IMR-90 (cell line): ENCODE measurements at regions not wholly inside any gene's neighbourhood (a gene's known extent, or its start where the extent isn't known, plus 50 kb on each side); places are given as distances from the start of the nearest gene placed in this dataset.

ENCODE experiments used
- ATAC-seq: fragments of 200-7000 bp; cut with Tn5 transposase; 2 replicates; pipeline ENCODE4 v1.9.1; 2020; ENCODE audit warnings: low read depth, mild to moderate bottlenecking, moderate library complexity
- BruUV-seq: library from RNA; stranded (reverse); fragments of 400-500 nt; replicated peaks from 2 replicates; lab custom pipeline; 2021; lab: Mats Ljungman, UMichigan
- CTCF ChIA-PET: fragments of 300-600 bp; formaldehyde crosslinking; extraction: SDS; loops from one replicate; lab custom pipeline; 2021; ENCODE audit warnings: antibody characterized with exemption; lab: Yijun Ruan, JAX
- POLR2A ChIA-PET: fragments of 300-600 bp; sonication (Branson Sonifier 250); formaldehyde crosslinking; loops from one replicate; lab custom pipeline; 2022; ENCODE audit warnings: antibody characterized with exemption; ENCODE audit not compliant: unreplicated experiment; lab: Charles Lee
- DNase-seq: peaks from one replicate; pipeline ENCODE4 v3.0.0; 2013
- H2AFZ ChIP-seq: replicated peaks from 2 replicates; pipeline ENCODE3; 2013; ENCODE audit warnings: low read length, mild to moderate bottlenecking; ENCODE audit not compliant: poor library complexity
- H2AK5ac ChIP-seq: 2 replicates; pipeline ENCODE4 v1.6.1; 2013; ENCODE audit warnings: low read depth, low read length, inconsistent platforms
- H2AK9ac ChIP-seq: replicated peaks from 2 replicates; pipeline ENCODE3; 2013; ENCODE audit warnings: mild to moderate bottlenecking, low read depth, low read length, moderate library complexity; ENCODE audit not compliant: poor library complexity
- H2BK120ac ChIP-seq: 2 replicates; pipeline ENCODE4 v1.6.1; 2013; ENCODE audit warnings: low read depth, low read length, inconsistent platforms
- H2BK15ac ChIP-seq: 3 replicates; pipeline ENCODE4 v1.6.1; 2013; ENCODE audit warnings: low read depth, low read length, inconsistent platforms
- H2BK20ac ChIP-seq: 2 replicates; pipeline ENCODE4 v1.6.1; 2013; ENCODE audit warnings: low read depth, mild to moderate bottlenecking, inconsistent platforms, low read length, moderate library complexity
- H2BK5ac ChIP-seq: 2 replicates; pipeline ENCODE4 v1.6.1; 2013; ENCODE audit warnings: mild to moderate bottlenecking, low read depth, low read length, inconsistent platforms; ENCODE audit not compliant: poor library complexity, severe bottlenecking
- H3K14ac ChIP-seq: replicated peaks from 2 replicates; pipeline ENCODE4 v1.6.1; 2013; ENCODE audit warnings: low read depth, low read length, inconsistent platforms
- H3K18ac ChIP-seq: 2 replicates; pipeline ENCODE4 v1.6.1; 2013; ENCODE audit warnings: low read depth, low read length, control low read depth
- H3K23ac ChIP-seq: 2 replicates; pipeline ENCODE4 v1.6.1; 2013; ENCODE audit warnings: low read depth, low read length, inconsistent platforms
- H3K27ac ChIP-seq: 2 replicates; pipeline ENCODE4 v1.5.1; 2013; ENCODE audit warnings: mild to moderate bottlenecking, control low read depth, low read length; ENCODE audit not compliant: insufficient read depth
- H3K27me3 ChIP-seq: 2 replicates; pipeline ENCODE4 v1.6.1; 2013; ENCODE audit warnings: low read length; ENCODE audit not compliant: control insufficient read depth, insufficient read depth
- H3K36me3 ChIP-seq: 2 replicates; pipeline ENCODE4 v1.6.1; 2013; ENCODE audit warnings: low read length, mixed read lengths; ENCODE audit not compliant: control insufficient read depth, insufficient read depth
- H3K4ac ChIP-seq: 2 replicates; pipeline ENCODE4 v1.6.1; 2013; ENCODE audit warnings: low read depth, low read length, inconsistent platforms
- H3K4me1 ChIP-seq: 2 replicates; pipeline ENCODE4 v1.6.1; 2013; ENCODE audit warnings: low read length, mixed read lengths; ENCODE audit not compliant: control insufficient read depth, insufficient read depth
- H3K4me2 ChIP-seq: 2 replicates; pipeline ENCODE4 v1.6.1; 2013; ENCODE audit warnings: low read depth, mild to moderate bottlenecking, control low read depth, low read length, moderate library complexity
- H3K4me3 ChIP-seq: 2 replicates; pipeline ENCODE4 v1.5.1; 2013; ENCODE audit warnings: low read depth, mild to moderate bottlenecking, control low read depth, low read length, moderate library complexity; ENCODE audit not compliant: insufficient read depth
- H3K56ac ChIP-seq: 2 replicates; pipeline ENCODE4 v1.6.1; 2013; ENCODE audit warnings: low read length, inconsistent platforms; ENCODE audit not compliant: insufficient read depth; ENCODE audit errors: extremely low read depth
- H3K79me1 ChIP-seq, 2 experiments: 2 replicates each; pipeline ENCODE4 v1.6.1; 2013; ENCODE audit warnings: low read length in 2 of 2, inconsistent platforms in 1 of 2, low read depth in 1 of 2
- H3K9ac ChIP-seq: 2 replicates; pipeline ENCODE4 v1.6.1; 2013; ENCODE audit warnings: low read depth, low read length, control low read depth
- H3K9me1 ChIP-seq: 2 replicates; pipeline ENCODE4 v1.6.1; 2013; ENCODE audit warnings: low read length, inconsistent platforms; ENCODE audit not compliant: insufficient read depth
- H3K9me3 ChIP-seq: 2 replicates; pipeline ENCODE4 v1.6.1; 2013; ENCODE audit warnings: low read length; ENCODE audit not compliant: control insufficient read depth, insufficient read depth
- H4K20me1 ChIP-seq: 2 replicates; pipeline ENCODE4 v1.6.1; 2013; ENCODE audit warnings: low read length, inconsistent platforms; ENCODE audit not compliant: insufficient read depth
- H4K5ac ChIP-seq: 2 replicates; pipeline ENCODE4 v1.6.1; 2013; ENCODE audit warnings: mild to moderate bottlenecking, low read depth, low read length, control low read depth
- H4K8ac ChIP-seq, 2 experiments: 2 replicates each; pipeline ENCODE4 v1.6.1; 2013; ENCODE audit warnings: low read depth in 2 of 2, low read length in 2 of 2, control low read depth in 1 of 2, inconsistent platforms in 1 of 2
- H4K91ac ChIP-seq: 2 replicates; pipeline ENCODE4 v1.6.1; 2013; ENCODE audit warnings: low read depth, low read length, inconsistent platforms; ENCODE audit not compliant: insufficient read depth
- BHLHE40 ChIP-seq: fragments of 150-350 bp; IDR thresholded peaks from 2 replicates; pipeline ENCODE4 v1.6.1; 2016; ENCODE audit warnings: mild to moderate bottlenecking, low read depth, low read length
- CEBPB ChIP-seq: IDR thresholded peaks from 2 replicates; pipeline ENCODE4 v1.6.1; 2012; ENCODE audit warnings: low read depth, low read length, improper control_type of control experiment
- CHD1 ChIP-seq: IDR thresholded peaks from 2 replicates; pipeline ENCODE4 v1.6.1; 2012; ENCODE audit warnings: low read depth, low read length, improper control_type of control experiment
- CTCF ChIP-seq: conservative IDR thresholded peaks from 2 replicates; pipeline ENCODE4 v1.5.1; 2012; ENCODE audit warnings: mild to moderate bottlenecking, low read depth, low read length, improper control_type of control experiment
- ELK1 ChIP-seq: fragments of 150-350 bp; IDR thresholded peaks from 2 replicates; pipeline ENCODE4 v1.6.1; 2016; ENCODE audit warnings: low read depth, mild to moderate bottlenecking, low read length, moderate library complexity, borderline replicate concordance
- FOS ChIP-seq: fragments of 150-350 bp; IDR thresholded peaks from 2 replicates; pipeline ENCODE4 v1.6.1; 2016; ENCODE audit warnings: low read depth, low read length
- MAFK ChIP-seq: IDR thresholded peaks from 2 replicates; pipeline ENCODE4 v1.6.1; 2012; ENCODE audit warnings: low read depth, low read length, improper control_type of control experiment
- MXI1 ChIP-seq: IDR thresholded peaks from 2 replicates; pipeline ENCODE4 v1.6.1; 2012; ENCODE audit warnings: low read depth, mild to moderate bottlenecking, low read length, moderate library complexity, borderline replicate concordance
- NFE2L2 ChIP-seq: fragments of 150-350 bp; IDR thresholded peaks from 2 replicates; pipeline ENCODE4 v1.6.1; 2016; ENCODE audit warnings: low read depth, mild to moderate bottlenecking, low read length
- POLR2A ChIP-seq: IDR thresholded peaks from 2 replicates; pipeline ENCODE4 v1.6.1; 2012; ENCODE audit warnings: mild to moderate bottlenecking, low read depth, low read length
- RAD21 ChIP-seq: IDR thresholded peaks from 2 replicates; pipeline ENCODE4 v1.6.1; 2012; ENCODE audit warnings: low read length, improper control_type of control experiment
- RCOR1 ChIP-seq: IDR thresholded peaks from 2 replicates; pipeline ENCODE4 v1.6.1; 2012; ENCODE audit warnings: mild to moderate bottlenecking, low read length, improper control_type of control experiment; ENCODE audit not compliant: insufficient replicate concordance
- RFX5 ChIP-seq: IDR thresholded peaks from 2 replicates; pipeline ENCODE4 v1.8.0; 2012; ENCODE audit warnings: low read depth, mild to moderate bottlenecking, low read length, moderate library complexity
- USF2 ChIP-seq: fragments of 150-350 bp; IDR thresholded peaks from 2 replicates; pipeline ENCODE4 v1.6.1; 2017; ENCODE audit warnings: mild to moderate bottlenecking, antibody characterized with exemption, low read length, low read depth
- WGBS, 2 experiments: methylation state at CpG; one replicate each; pipeline versions ENCODE4 v1.1.5 to v1.1.7; 2013; ENCODE audit warnings: missing lambda C conversion rate in 2 of 2; ENCODE audit not compliant: insufficient read length in 1 of 2; ENCODE audit errors: extremely low coverage in 2 of 2; 5-methylcytosine and 5-hydroxymethylcytosine counted together
- dilution Hi-C: fragments of 300-500 bp; cut with HindIII; formaldehyde crosslinking; loops from one replicate; pipeline ENCODE4 v1.14.3; 2018; ENCODE audit warnings: low sequenced_read_pairs; ENCODE audit not compliant: unreplicated experiment
- in situ Hi-C: fragments of 300-500 bp; cut with MboI; formaldehyde crosslinking; loops from 3 replicates; pipeline ENCODE4 v1.14.3; 2019; ENCODE audit warnings: low sequenced_read_pairs, inconsistent platforms, mixed read lengths
- intact Hi-C: fragments of 100-400 bp; cut with micrococcal nuclease; formaldehyde crosslinking; loops from 2 replicates; pipeline ENCODE4 v1.10.0; 2022

- intact Hi-C loops = no loop called here
- BruUV-seq = no TSS peak
- no peak overlapping the region for H3K27ac ChIP-seq
These were observed 250.0 kb upstream of the VEPH1 start for GRCh38 chr3:157752956-157753786.

More at GRCh38 chr3:157752956-157753786, 250.0 kb upstream of the VEPH1 start:
- ChIA-PET CTCF (no interaction called here), POLR2A (no interaction called here)
- Histone ChIP-seq H4K8ac (no peak overlapping the region), H2AFZ (no peak overlapping the region), H3K4me2 (no peak overlapping the region), H3K4me3 (no peak overlapping the region), H4K5ac (no peak overlapping the region), H2AK9ac (no peak overlapping the region), H2BK5ac (no peak overlapping the region), H3K23ac (no peak overlapping the region), H2BK120ac (no peak overlapping the region), H3K9me3 (no peaks in the 10 kb centered on the region), H3K18ac (no peak overlapping the region), H3K9ac (no peak overlapping the region), H3K27me3 (no peaks in the 10 kb centered on the region; the same call in 1 of the 2 replicates), H3K79me1 (no peaks in the 10 kb centered on the region), H2BK20ac (no peak overlapping the region), H3K56ac (no peak overlapping the region), H4K91ac (no peak overlapping the region), H2BK15ac (no peak overlapping the region), H4K20me1 (no peaks in the 10 kb centered on the region), H3K4ac (no peak overlapping the region), H3K4me1 (no peaks in the 10 kb centered on the region), H3K9me1 (no peaks in the 10 kb centered on the region), H3K14ac (no peak overlapping the region), H3K36me3 (no peaks in the 10 kb centered on the region), H2AK5ac (no peak overlapping the region)
- TF ChIP-seq CEBPB = no peak
- TF ChIP-seq CTCF = no peak
- no peak for TF ChIP-seq CHD1
- no peak for TF ChIP-seq RAD21
- TF ChIP-seq FOS = no peak
- no peak for TF ChIP-seq POLR2A
- TF ChIP-seq NFE2L2 = no peak
- TF ChIP-seq MXI1 = no peak
- TF ChIP-seq RCOR1 = no peak
- TF ChIP-seq MAFK = no peak
- TF ChIP-seq ELK1 = no peak
- TF ChIP-seq RFX5 = no peak
- TF ChIP-seq USF2 = no peak
- TF ChIP-seq BHLHE40 = no peak
- dilution Hi-C loops (no loop called here), in situ Hi-C loops (no loop called here)
- DNase-seq = no peak
- no CpG with 5 or more reads among the region's 5 CpGs for WGBS, 2 experiments
- no peak for ATAC-seq
